Erythroblast (primary cell): ENCODE measurements at regions not wholly inside any gene's neighbourhood (a gene's known extent, or its start where the extent isn't known, plus 50 kb on each side); places are given as distances from the start of the nearest gene placed in this dataset.

Experiments
- GATA1 ChIP-seq: IDR thresholded peaks from 2 replicates; pipeline ENCODE4 v1.6.1; 2011; ENCODE audit warnings: low read depth, mild to moderate bottlenecking, control low read depth, low read length, moderate library complexity
- POLR2A ChIP-seq: IDR thresholded peaks from 2 replicates; pipeline ENCODE4 v1.6.1; 2011; ENCODE audit warnings: mild to moderate bottlenecking, low read length

DNA sequence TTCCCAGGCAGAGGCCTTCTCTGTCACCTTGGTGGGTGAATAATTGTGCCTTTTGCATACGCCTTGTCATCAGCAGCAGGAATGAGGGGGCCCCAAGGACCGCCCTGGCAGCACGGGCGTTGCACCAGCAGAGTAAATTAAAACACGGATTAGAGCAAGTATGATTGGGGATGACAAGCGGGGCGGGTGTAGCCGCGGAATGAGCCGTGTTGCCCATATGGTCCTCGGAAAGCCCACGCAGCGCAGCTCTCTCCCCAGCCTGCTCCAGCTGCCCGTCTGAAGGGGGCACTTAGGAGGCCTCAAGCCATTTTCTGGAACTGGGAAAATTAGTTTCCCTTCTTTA, 299.4 kb upstream of the IRX3 start:
- TF ChIP-seq POLR2A, result no peak
- TF ChIP-seq GATA1, result no peak
